ENCODE measurements at regions not wholly inside any gene's neighbourhood (a gene's known extent, or its start where the extent isn't known, plus 50 kb on each side); places are given as distances from the start of the nearest gene placed in this dataset.
A peak's percentile ranks its signal among the peaks of the same experiment; 100 is the strongest.

- no TSS peak for BruUV-seq (replicated peaks)
- CTCF ChIA-PET = no interaction called here
- TF ChIP-seq CTCF (IDR thresholded peaks at IDR 0.05; ENCODE audit: unreplicated experiment) = no peak
Observed at GRCh38 chr18:10089881-10090280, 176.1 kb downstream of the VAPA start.

GRCh38 chr18:10090668-10091067, 176.9 kb downstream of the VAPA start:
- POLR2A ChIA-PET = interaction anchor here (0.7 kb wide), 1 partner anchor 49 kb away, joined by 3 read pairs; no protein-coding TSS in a partner anchor
- Mint-ChIP-seq H3K9me3 (ENCODE audit: unreplicated experiment) (no peaks in the 10 kb centered on the region), H3K27me3 (ENCODE audit: insufficient read depth, unreplicated experiment) (no peaks in the 10 kb centered on the region), H3K4me1 (ENCODE audit: insufficient read depth, unreplicated experiment) (peaks cover 6% of the 10 kb centered on the region), H3K36me3 (ENCODE audit: insufficient read depth, unreplicated experiment) (peaks cover 7% of the 10 kb centered on the region), H3K27ac (ENCODE audit: low read depth, unreplicated experiment) (no peak overlapping the region), H3K4me3 (ENCODE audit: unreplicated experiment) (no peak overlapping the region)
- CTCF ChIA-PET = interaction anchor here (0.6 kb wide), 2 partner anchors 12 to 253 kb away, joined by 3 read pairs; no protein-coding TSS in a partner anchor
- no peak for DNase-seq (ENCODE audit: unreplicated experiment)
- no peak for TF ChIP-seq CTCF (IDR thresholded peaks at IDR 0.05; ENCODE audit: unreplicated experiment)
- intact Hi-C loops (cut with micrococcal nuclease) = no loop called here
- no TSS peak for BruUV-seq (replicated peaks)

More at GRCh38 chr18:10089881-10090280, 176.1 kb downstream of the VAPA start:
- intact Hi-C loops (cut with micrococcal nuclease) = no loop called here
- H3K4me3 Mint-ChIP-seq (ENCODE audit: unreplicated experiment) = no peak overlapping the region
- POLR2A ChIA-PET = no interaction called here
- H3K4me1 Mint-ChIP-seq (ENCODE audit: insufficient read depth, unreplicated experiment) = peaks cover 6% of the 10 kb centered on the region
- no peaks in the 10 kb centered on the region for H3K9me3 Mint-ChIP-seq (ENCODE audit: unreplicated experiment)
- no peak for DNase-seq (ENCODE audit: unreplicated experiment)
- H3K27me3 Mint-ChIP-seq (ENCODE audit: insufficient read depth, unreplicated experiment) = no peaks in the 10 kb centered on the region
- H3K27ac Mint-ChIP-seq (ENCODE audit: low read depth, unreplicated experiment) = no peak overlapping the region
- H3K36me3 Mint-ChIP-seq (ENCODE audit: insufficient read depth, unreplicated experiment) = peaks cover 7% of the 10 kb centered on the region

DNA sequence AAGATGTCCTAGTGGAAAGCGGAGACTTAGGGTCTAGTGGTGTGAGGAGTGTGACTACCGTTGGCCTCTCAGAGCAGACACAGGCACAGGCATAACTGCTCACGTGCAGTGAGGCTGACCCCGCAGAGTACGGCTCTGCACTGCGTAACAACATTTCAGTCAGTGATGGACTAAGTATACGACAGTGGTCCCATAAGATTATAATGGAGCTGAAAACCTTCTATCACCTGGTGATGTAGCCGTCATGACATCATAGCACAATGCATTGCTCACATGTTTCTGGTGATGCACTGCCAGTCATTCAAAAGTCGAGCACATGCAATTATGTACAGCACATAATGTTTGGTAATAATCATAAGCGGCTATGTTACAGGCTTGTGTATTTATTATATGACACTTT, 179.6 kb downstream of the VAPA start:
- TF ChIP-seq CTCF (IDR thresholded peaks at IDR 0.05; ENCODE audit: unreplicated experiment) = no peak
- no TSS peak for BruUV-seq (replicated peaks)
- no peak for DNase-seq (ENCODE audit: unreplicated experiment)
- Mint-ChIP-seq H3K4me3 (ENCODE audit: unreplicated experiment) (no peak overlapping the region), H3K4me1 (ENCODE audit: insufficient read depth, unreplicated experiment) (peaks cover 6% of the 10 kb centered on the region), H3K9me3 (ENCODE audit: unreplicated experiment) (no peaks in the 10 kb centered on the region), H3K27ac (ENCODE audit: low read depth, unreplicated experiment) (no peak overlapping the region), H3K27me3 (ENCODE audit: insufficient read depth, unreplicated experiment) (no peaks in the 10 kb centered on the region), H3K36me3 (ENCODE audit: insufficient read depth, unreplicated experiment) (no peaks in the 10 kb centered on the region)
- intact Hi-C loops (cut with micrococcal nuclease) = no loop called here
- ChIA-PET CTCF (interaction anchor here (1.0 kb wide), 1 partner anchor 121 kb away, joined by 3 read pairs; no protein-coding TSS in a partner anchor), POLR2A (interaction anchor here (0.7 to 1.6 kb wide), 4 partner anchors 8 to 329 kb away, joined by 3 to 4 read pairs (median 4); no protein-coding TSS in a partner anchor)

- H3K36me3 Mint-ChIP-seq (ENCODE audit: insufficient read depth, unreplicated experiment) = no peaks in the 10 kb centered on the region
- peak; percentile 64 for DNase-seq (ENCODE audit: unreplicated experiment)
- CTCF ChIA-PET = interaction anchor here (0.6 to 1.0 kb wide), 4 partner anchors 21 to 122 kb away, joined by 3 to 4 read pairs (median 4); no protein-coding TSS in a partner anchor
Observed at GRCh38 chr18:10094154-10094553, 180.3 kb downstream of the VAPA start.

More at GRCh38 chr18:10094154-10094553, 180.3 kb downstream of the VAPA start:
- BruUV-seq (replicated peaks) = no TSS peak
- no peak overlapping the region for H3K4me3 Mint-ChIP-seq (ENCODE audit: unreplicated experiment)
- H3K27me3 Mint-ChIP-seq (ENCODE audit: insufficient read depth, unreplicated experiment) = no peaks in the 10 kb centered on the region
- no peaks in the 10 kb centered on the region for H3K9me3 Mint-ChIP-seq (ENCODE audit: unreplicated experiment)
- POLR2A ChIA-PET = interaction anchor here (0.7 to 1.6 kb wide), 7 partner anchors 9 to 328 kb away, joined by 3 to 4 read pairs (median 3); no protein-coding TSS in a partner anchor
- H3K4me1 Mint-ChIP-seq (ENCODE audit: insufficient read depth, unreplicated experiment) = peaks cover 6% of the 10 kb centered on the region
- H3K27ac Mint-ChIP-seq (ENCODE audit: low read depth, unreplicated experiment) = peak overlapping the region; percentile 21
- TF ChIP-seq CTCF (IDR thresholded peaks at IDR 0.05; ENCODE audit: unreplicated experiment) = no peak
- intact Hi-C loops (cut with micrococcal nuclease) = no loop called here
